GM23338 (cell line): ENCODE measurements at regions not wholly inside any gene's neighbourhood (a gene's known extent, or its start where the extent isn't known, plus 50 kb on each side); places are given as distances from the start of the nearest gene placed in this dataset.

Experiments
- CREB1 ChIP-seq: fragments of 250-450 bp; sonication (Bioruptor Pico); IDR thresholded peaks from 2 replicates; pipeline ENCODE4 v1.5.0; 2020; ENCODE audit warnings: low read depth, mild to moderate bottlenecking, moderate library complexity
- EZH2 ChIP-seq: fragments of 200-600 bp; sonication (generic); IDR thresholded peaks from one replicate; pipeline ENCODE4 v1.8.0; 2017; ENCODE audit warnings: antibody characterized with exemption, mild to moderate bottlenecking, low read depth; ENCODE audit not compliant: unreplicated experiment
- EZH2phosphoT487 ChIP-seq: fragments of 200-600 bp; sonication (generic); IDR thresholded peaks from one replicate; pipeline ENCODE4 v1.8.1; 2018; ENCODE audit warnings: antibody characterized with exemption; ENCODE audit not compliant: unreplicated experiment
- JUNB ChIP-seq: IDR thresholded peaks from one replicate; pipeline ENCODE4 v1.6.1; 2016; ENCODE audit warnings: antibody characterized with exemption; ENCODE audit not compliant: unreplicated experiment
- NANOG ChIP-seq: IDR thresholded peaks from 2 replicates; pipeline ENCODE4 v1.6.1; 2016; ENCODE audit warnings: antibody characterized with exemption, borderline replicate concordance
- POLR2AphosphoS5 ChIP-seq: IDR thresholded peaks from 2 replicates; pipeline ENCODE4 v1.6.1; 2016; ENCODE audit warnings: antibody characterized with exemption, low read depth
- STAT1 ChIP-seq: IDR thresholded peaks from one replicate; pipeline ENCODE4 v1.6.1; 2016; ENCODE audit warnings: antibody characterized with exemption; ENCODE audit not compliant: unreplicated experiment
- ZNF114 ChIP-seq: fragments of 250-450 bp; sonication (Bioruptor Pico); IDR thresholded peaks from 2 replicates; pipeline ENCODE4 v1.5.0; 2020; ENCODE audit warnings: mild to moderate bottlenecking, moderate library complexity
- ZNF331 ChIP-seq: fragments of 250-450 bp; sonication (Bioruptor Pico); IDR thresholded peaks from 2 replicates; pipeline ENCODE4 v1.5.0; 2020; ENCODE audit warnings: low read depth, mild to moderate bottlenecking, moderate library complexity
- TF ChIP-seq, protein P1 (sequence below), 2 experiments: fragments of 200-600 bp in 1 of 2; sonication (generic) in 1 of 2; conservative IDR thresholded peaks; 2 replicates each; pipeline versions ENCODE4 v1.5.1 to v1.6.1; 2016 to 2017; ENCODE audit warnings: antibody characterized with exemption in 2 of 2, low read depth in 2 of 2, mild to moderate bottlenecking in 2 of 2, moderate library complexity in 1 of 2
- TF ChIP-seq, protein P2 (sequence below): IDR thresholded peaks from one replicate; pipeline ENCODE4 v1.6.1; 2018; ENCODE audit warnings: antibody characterized with exemption; ENCODE audit not compliant: unreplicated experiment
- TF ChIP-seq, protein P3 (sequence below): fragments of 250-450 bp; sonication (Bioruptor Pico); IDR thresholded peaks from 2 replicates; pipeline ENCODE4 v1.5.0; 2020; ENCODE audit warnings: mild to moderate bottlenecking, moderate library complexity
- TF ChIP-seq, protein P4 (sequence below): IDR thresholded peaks from 2 replicates; pipeline ENCODE4 v1.6.1; 2016; ENCODE audit warnings: antibody characterized with exemption

DNA sequence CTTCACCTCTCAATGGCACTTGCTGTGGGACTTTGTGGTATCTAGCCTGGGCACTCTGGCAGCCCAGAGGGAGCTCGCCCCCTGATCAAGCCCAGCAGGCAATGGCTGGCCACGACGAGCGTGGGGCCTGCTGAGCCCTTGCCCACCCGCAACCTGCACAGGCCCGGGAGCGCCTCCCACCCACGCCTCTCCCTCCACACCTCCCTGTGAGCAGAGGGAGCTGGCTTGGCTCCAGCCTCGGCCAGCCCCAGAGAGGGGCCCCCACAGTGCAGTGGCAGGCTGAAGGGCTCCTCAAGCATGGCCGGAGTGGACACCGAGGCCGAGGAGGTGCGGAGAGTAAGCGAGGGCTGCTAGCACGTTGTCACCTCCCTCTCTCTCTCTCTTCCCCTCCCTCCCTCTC is 595.8 kb downstream of the TRIML1 start:
- TF ChIP-seq, protein P1, sequence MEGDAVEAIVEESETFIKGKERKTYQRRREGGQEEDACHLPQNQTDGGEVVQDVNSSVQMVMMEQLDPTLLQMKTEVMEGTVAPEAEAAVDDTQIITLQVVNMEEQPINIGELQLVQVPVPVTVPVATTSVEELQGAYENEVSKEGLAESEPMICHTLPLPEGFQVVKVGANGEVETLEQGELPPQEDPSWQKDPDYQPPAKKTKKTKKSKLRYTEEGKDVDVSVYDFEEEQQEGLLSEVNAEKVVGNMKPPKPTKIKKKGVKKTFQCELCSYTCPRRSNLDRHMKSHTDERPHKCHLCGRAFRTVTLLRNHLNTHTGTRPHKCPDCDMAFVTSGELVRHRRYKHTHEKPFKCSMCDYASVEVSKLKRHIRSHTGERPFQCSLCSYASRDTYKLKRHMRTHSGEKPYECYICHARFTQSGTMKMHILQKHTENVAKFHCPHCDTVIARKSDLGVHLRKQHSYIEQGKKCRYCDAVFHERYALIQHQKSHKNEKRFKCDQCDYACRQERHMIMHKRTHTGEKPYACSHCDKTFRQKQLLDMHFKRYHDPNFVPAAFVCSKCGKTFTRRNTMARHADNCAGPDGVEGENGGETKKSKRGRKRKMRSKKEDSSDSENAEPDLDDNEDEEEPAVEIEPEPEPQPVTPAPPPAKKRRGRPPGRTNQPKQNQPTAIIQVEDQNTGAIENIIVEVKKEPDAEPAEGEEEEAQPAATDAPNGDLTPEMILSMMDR (conservative IDR thresholded peaks at IDR 0.05; ENCODE audit: low read depth in 2 of 2) = no peak
- TF ChIP-seq EZH2 (no peak), ZNF331 (CRISPR knock-in tag) (no peak), POLR2AphosphoS5 (no peak), CREB1 (CRISPR knock-in tag) (no peak), EZH2phosphoT487 (no peak), JUNB (no peak), ZNF114 (CRISPR knock-in tag) (no peak), NANOG (no peak), STAT1 (no peak)
- TF ChIP-seq, protein P2, sequence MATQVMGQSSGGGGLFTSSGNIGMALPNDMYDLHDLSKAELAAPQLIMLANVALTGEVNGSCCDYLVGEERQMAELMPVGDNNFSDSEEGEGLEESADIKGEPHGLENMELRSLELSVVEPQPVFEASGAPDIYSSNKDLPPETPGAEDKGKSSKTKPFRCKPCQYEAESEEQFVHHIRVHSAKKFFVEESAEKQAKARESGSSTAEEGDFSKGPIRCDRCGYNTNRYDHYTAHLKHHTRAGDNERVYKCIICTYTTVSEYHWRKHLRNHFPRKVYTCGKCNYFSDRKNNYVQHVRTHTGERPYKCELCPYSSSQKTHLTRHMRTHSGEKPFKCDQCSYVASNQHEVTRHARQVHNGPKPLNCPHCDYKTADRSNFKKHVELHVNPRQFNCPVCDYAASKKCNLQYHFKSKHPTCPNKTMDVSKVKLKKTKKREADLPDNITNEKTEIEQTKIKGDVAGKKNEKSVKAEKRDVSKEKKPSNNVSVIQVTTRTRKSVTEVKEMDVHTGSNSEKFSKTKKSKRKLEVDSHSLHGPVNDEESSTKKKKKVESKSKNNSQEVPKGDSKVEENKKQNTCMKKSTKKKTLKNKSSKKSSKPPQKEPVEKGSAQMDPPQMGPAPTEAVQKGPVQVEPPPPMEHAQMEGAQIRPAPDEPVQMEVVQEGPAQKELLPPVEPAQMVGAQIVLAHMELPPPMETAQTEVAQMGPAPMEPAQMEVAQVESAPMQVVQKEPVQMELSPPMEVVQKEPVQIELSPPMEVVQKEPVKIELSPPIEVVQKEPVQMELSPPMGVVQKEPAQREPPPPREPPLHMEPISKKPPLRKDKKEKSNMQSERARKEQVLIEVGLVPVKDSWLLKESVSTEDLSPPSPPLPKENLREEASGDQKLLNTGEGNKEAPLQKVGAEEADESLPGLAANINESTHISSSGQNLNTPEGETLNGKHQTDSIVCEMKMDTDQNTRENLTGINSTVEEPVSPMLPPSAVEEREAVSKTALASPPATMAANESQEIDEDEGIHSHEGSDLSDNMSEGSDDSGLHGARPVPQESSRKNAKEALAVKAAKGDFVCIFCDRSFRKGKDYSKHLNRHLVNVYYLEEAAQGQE = no peak
- TF ChIP-seq, protein P3, sequence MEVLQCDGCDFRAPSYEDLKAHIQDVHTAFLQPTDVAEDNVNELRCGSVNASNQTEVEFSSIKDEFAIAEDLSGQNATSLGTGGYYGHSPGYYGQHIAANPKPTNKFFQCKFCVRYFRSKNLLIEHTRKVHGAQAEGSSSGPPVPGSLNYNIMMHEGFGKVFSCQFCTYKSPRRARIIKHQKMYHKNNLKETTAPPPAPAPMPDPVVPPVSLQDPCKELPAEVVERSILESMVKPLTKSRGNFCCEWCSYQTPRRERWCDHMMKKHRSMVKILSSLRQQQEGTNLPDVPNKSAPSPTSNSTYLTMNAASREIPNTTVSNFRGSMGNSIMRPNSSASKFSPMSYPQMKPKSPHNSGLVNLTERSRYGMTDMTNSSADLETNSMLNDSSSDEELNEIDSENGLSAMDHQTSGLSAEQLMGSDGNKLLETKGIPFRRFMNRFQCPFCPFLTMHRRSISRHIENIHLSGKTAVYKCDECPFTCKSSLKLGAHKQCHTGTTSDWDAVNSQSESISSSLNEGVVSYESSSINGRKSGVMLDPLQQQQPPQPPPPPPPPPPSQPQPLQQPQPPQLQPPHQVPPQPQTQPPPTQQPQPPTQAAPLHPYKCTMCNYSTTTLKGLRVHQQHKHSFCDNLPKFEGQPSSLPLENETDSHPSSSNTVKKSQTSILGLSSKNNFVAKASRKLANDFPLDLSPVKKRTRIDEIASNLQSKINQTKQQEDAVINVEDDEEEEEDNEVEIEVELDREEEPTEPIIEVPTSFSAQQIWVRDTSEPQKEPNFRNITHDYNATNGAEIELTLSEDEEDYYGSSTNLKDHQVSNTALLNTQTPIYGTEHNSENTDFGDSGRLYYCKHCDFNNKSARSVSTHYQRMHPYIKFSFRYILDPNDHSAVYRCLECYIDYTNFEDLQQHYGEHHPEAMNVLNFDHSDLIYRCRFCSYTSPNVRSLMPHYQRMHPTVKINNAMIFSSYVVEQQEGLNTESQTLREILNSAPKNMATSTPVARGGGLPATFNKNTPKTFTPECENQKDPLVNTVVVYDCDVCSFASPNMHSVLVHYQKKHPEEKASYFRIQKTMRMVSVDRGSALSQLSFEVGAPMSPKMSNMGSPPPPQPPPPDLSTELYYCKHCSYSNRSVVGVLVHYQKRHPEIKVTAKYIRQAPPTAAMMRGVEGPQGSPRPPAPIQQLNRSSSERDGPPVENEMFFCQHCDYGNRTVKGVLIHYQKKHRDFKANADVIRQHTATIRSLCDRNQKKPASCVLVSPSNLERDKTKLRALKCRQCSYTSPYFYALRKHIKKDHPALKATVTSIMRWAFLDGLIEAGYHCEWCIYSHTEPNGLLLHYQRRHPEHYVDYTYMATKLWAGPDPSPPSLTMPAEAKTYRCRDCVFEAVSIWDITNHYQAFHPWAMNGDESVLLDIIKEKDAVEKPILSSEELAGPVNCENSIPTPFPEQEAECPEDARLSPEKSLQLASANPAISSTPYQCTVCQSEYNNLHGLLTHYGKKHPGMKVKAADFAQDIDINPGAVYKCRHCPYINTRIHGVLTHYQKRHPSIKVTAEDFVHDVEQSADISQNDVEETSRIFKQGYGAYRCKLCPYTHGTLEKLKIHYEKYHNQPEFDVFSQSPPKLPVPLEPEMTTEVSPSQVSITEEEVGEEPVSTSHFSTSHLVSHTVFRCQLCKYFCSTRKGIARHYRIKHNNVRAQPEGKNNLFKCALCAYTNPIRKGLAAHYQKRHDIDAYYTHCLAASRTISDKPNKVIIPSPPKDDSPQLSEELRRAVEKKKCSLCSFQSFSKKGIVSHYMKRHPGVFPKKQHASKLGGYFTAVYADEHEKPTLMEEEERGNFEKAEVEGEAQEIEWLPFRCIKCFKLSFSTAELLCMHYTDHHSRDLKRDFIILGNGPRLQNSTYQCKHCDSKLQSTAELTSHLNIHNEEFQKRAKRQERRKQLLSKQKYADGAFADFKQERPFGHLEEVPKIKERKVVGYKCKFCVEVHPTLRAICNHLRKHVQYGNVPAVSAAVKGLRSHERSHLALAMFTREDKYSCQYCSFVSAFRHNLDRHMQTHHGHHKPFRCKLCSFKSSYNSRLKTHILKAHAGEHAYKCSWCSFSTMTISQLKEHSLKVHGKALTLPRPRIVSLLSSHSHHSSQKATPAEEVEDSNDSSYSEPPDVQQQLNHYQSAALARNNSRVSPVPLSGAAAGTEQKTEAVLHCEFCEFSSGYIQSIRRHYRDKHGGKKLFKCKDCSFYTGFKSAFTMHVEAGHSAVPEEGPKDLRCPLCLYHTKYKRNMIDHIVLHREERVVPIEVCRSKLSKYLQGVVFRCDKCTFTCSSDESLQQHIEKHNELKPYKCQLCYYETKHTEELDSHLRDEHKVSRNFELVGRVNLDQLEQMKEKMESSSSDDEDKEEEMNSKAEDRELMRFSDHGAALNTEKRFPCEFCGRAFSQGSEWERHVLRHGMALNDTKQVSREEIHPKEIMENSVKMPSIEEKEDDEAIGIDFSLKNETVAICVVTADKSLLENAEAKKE (CRISPR knock-in tag) = no peak
- TF ChIP-seq, protein P4, sequence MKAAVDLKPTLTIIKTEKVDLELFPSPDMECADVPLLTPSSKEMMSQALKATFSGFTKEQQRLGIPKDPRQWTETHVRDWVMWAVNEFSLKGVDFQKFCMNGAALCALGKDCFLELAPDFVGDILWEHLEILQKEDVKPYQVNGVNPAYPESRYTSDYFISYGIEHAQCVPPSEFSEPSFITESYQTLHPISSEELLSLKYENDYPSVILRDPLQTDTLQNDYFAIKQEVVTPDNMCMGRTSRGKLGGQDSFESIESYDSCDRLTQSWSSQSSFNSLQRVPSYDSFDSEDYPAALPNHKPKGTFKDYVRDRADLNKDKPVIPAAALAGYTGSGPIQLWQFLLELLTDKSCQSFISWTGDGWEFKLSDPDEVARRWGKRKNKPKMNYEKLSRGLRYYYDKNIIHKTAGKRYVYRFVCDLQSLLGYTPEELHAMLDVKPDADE = no peak
